Bronchial epithelial cell (primary cell): ENCODE measurements at regions not wholly inside any gene's neighbourhood (a gene's known extent, or its start where the extent isn't known, plus 50 kb on each side); places are given as distances from the start of the nearest gene placed in this dataset.
"Not testable (repeated sequence)": the region's sequence is repeated elsewhere in the genome, so short reads cannot be mapped to it uniquely, and the experiment has no call there.

Experiments
- DNase-seq: peaks from one replicate; pipeline ENCODE4 v3.0.0-alpha.2; 2010; ENCODE audit warnings: low read depth
- FAIRE-seq: peaks from 2 replicates; lab custom pipeline; 2011; peaks lifted over from hg19 to GRCh38; lab: Jason Lieb, UNC
- H3K27me3 ChIP-seq: 2 replicates; pipeline ENCODE4 v1.5.1; 2011; ENCODE audit warnings: low read length; ENCODE audit not compliant: control insufficient read depth, insufficient read depth
- H3K36me3 ChIP-seq: 2 replicates; pipeline ENCODE4 v1.5.1; 2011; ENCODE audit warnings: low read length; ENCODE audit not compliant: control insufficient read depth, insufficient read depth
- H3K4me3 ChIP-seq: 2 replicates; pipeline ENCODE4 v1.5.1; 2011; ENCODE audit warnings: mild to moderate bottlenecking, low read depth, low read length, control low read depth
- TF ChIP-seq, protein P1 (sequence below): IDR thresholded peaks from 2 replicates; pipeline ENCODE4 v1.5.1; 2011; ENCODE audit warnings: mild to moderate bottlenecking, moderate library complexity, low read length, control low read depth, inconsistent platforms; ENCODE audit not compliant: insufficient read depth, severe bottlenecking

DNA sequence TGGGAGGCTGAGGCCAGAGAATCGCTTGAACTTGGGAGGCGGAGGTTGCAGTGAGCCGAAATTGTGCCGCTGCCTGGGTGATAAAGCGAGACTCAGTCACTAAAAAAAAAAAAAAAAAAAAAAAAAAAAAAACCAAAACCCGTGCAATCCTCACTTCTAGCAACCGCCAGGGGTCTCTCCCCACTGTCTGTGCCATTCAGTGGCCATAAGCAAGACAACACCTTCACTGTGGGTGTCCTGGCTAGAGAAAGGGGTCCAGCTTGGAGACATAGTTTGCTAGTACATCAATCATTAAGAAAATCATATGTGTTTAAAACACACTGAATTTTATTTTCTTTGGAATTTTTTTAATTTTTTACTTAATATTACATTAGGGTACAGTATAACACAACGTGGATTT lies 68.2 kb downstream of the RASL11A start:
- Histone ChIP-seq H3K4me3 (no peak overlapping the region), H3K36me3 (no peaks in the 10 kb centered on the region), H3K27me3 (no peaks in the 10 kb centered on the region)
- TF ChIP-seq, protein P1, sequence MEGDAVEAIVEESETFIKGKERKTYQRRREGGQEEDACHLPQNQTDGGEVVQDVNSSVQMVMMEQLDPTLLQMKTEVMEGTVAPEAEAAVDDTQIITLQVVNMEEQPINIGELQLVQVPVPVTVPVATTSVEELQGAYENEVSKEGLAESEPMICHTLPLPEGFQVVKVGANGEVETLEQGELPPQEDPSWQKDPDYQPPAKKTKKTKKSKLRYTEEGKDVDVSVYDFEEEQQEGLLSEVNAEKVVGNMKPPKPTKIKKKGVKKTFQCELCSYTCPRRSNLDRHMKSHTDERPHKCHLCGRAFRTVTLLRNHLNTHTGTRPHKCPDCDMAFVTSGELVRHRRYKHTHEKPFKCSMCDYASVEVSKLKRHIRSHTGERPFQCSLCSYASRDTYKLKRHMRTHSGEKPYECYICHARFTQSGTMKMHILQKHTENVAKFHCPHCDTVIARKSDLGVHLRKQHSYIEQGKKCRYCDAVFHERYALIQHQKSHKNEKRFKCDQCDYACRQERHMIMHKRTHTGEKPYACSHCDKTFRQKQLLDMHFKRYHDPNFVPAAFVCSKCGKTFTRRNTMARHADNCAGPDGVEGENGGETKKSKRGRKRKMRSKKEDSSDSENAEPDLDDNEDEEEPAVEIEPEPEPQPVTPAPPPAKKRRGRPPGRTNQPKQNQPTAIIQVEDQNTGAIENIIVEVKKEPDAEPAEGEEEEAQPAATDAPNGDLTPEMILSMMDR: no peak
- FAIRE-seq (no peak), DNase-seq (no peak)

DNA sequence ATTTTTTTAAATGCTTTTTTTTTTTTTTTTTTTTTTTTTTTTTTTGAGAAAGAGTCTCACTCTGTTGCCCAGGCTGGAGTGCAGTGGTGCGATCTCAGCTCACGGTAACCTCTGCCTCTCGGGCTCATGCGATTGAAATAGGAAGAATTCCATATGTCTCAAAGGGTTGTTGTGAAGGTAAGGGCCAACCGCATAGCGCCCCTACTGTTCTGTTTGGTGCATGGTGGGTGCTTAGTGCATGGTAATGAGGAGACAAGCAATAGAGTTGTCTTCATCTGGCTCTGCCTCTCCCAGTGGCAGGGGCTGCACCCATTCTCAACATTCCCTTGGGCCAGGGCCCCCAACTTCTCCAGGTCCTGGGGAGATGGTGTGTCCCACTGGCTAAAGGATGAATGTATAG lies 68.7 kb downstream of the RASL11A start:
- TF ChIP-seq, protein P1: peak; percentile 79

DNA sequence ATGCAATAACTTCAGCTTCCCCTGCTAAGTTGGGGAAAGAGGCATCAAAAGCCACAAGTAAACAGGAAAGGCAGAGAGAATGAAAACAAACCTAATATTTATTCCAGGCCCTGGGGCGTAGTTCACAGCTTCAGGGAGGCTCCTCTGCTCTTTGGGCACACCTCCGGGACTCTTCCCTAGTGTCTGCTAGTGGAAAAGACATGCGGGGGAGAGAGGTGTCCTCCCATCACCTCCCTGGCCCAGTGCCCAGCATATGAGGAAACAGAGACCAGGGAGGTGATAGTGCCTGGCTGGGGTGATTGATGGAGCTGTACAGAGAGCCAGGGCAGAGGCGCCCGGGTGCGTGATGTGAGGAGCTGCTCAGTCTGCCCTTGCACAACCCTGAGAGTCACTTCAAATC lies 71.0 kb downstream of the RASL11A start:
- no peaks in the 10 kb centered on the region for H3K27me3 ChIP-seq
- H3K36me3 ChIP-seq: no peaks in the 10 kb centered on the region
- TF ChIP-seq, protein P1: no peak
- FAIRE-seq: no peak
- DNase-seq: no peak
- no peak overlapping the region for H3K4me3 ChIP-seq

More for the DNA sequence above, 68.7 kb downstream of the RASL11A start:
- Histone ChIP-seq H3K27me3 (no peaks in the 10 kb centered on the region), H3K4me3 (no peak overlapping the region), H3K36me3 (no peaks in the 10 kb centered on the region)
- FAIRE-seq: no peak
- DNase-seq: peak; percentile 56

DNA sequence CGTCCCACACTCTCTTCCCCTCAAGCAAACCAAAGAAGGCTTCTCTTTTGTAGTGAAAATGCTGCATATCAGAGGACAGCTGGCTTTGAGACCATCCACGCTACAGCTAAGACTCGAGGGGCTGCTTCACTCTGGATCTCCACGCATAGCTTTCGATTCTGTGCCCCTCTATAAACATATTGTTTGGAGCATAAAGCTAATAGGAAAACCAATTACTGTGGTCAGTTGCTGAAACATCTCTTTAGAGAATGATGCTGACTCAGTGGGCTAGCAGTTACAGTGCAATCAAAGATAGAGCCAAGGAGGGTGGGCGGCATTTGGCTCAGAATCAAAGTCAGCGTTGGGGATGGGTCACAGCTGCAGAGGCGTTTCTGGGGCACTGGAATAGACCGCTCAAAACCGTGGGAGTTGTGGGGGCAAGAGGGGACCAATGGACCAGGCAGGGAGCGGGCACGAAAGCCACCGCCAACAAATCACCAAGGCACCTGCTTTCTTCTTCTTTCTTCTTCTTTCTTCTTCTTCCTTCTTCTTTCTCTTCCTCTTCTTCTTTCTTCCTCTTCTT lies 76.7 kb downstream of the RASL11A start:
- DNase-seq: no peak
- TF ChIP-seq, protein P1: no peak
- H3K4me3 ChIP-seq: no peak overlapping the region
- H3K36me3 ChIP-seq: no peaks in the 10 kb centered on the region
- FAIRE-seq: no peak
- no peaks in the 10 kb centered on the region for H3K27me3 ChIP-seq

DNA sequence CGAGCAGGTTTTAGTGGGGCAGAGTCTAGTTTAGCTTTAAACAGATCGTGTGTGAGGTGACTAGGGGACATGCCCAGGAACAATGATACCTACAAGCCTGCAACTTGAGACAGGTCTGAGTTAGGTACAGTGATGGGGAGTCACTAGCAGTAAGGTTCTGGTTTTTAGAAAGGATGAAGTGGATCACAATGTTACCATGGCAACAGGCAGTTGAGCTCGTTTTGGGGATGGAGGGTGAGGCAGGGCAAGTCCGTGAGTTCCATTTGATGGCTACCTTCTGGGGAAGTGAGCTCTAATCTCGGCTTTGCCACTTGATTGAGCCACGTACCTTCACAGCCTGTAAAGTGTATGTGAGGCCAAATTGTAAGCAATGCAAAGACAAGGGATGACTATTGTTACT lies 76.0 kb upstream of the GTF3A start:
- DNase-seq (no peak), FAIRE-seq (no peak)
- TF ChIP-seq, protein P1: no peak
- Histone ChIP-seq H3K4me3 (no peak overlapping the region), H3K27me3 (no peaks in the 10 kb centered on the region), H3K36me3 (no peaks in the 10 kb centered on the region)

DNA sequence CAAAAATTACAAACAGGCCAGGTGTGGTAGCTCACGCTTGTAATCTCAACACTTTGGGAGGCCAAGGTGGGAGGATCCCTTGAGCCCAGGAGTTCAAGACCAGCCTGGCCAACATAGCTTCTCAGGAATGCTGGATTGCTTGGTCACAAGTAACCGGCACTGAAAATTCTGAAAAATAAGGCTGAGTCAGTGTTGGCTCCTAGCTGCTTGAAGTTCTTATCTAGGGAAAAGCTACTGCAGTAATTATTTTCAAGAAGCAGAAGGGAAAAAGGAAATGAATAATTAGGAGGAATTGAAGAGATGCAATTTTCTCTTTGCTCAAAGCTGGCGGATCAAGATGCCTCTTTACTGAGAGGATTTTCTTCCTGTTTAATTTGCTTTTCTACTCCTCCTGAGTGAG lies 75.0 kb upstream of the GTF3A start:
- no peaks in the 10 kb centered on the region for H3K36me3 ChIP-seq
- FAIRE-seq: no peak
- TF ChIP-seq, protein P1: no peak
- DNase-seq: no peak
- no peak overlapping the region for H3K4me3 ChIP-seq
- H3K27me3 ChIP-seq: no peaks in the 10 kb centered on the region

DNA sequence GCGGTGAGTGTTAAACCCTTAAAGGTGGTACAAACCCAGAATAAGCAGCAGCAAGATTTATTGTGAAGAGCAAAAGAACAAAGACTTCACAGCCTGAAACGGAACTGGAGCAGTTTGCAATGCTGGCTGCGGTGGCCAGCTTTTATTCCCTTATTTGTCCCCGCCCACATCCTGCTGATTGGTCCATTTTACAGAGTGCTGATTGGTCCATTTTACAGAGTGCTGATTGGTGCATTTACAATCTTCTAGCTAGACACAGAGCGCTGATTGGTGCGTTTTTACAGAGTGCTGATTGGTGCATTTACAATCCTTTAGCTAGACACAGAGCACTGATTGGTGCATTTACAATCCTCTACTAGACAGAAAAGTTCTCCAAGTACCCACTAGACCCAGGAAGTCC lies 73.6 kb upstream of the GTF3A start:
- not testable (repeated sequence) for H3K4me3 ChIP-seq, DNase-seq, H3K36me3 ChIP-seq, FAIRE-seq, H3K27me3 ChIP-seq
